ENCODE measurements at regions not wholly inside any gene's neighbourhood (a gene's known extent, or its start where the extent isn't known, plus 50 kb on each side); places are given as distances from the start of the nearest gene placed in this dataset.

GRCh38 chr3:6437631-6438030, 423.3 kb upstream of the GRM7 start:
- DNase-seq (ENCODE audit: low spot score), result no peak
- H3K4me3 Mint-ChIP-seq, result no peak overlapping the region
- peaks cover 19% of the 10 kb centered on the region for H3K9me3 Mint-ChIP-seq
- no peaks in the 10 kb centered on the region for H3K4me1 Mint-ChIP-seq (ENCODE audit: low read depth)
- intact Hi-C loops (cut with micrococcal nuclease), result no loop called here
- no peaks in the 10 kb centered on the region for H3K36me3 Mint-ChIP-seq (ENCODE audit: low read depth)
- no peaks in the 10 kb centered on the region for H3K27me3 Mint-ChIP-seq (ENCODE audit: insufficient read depth)
- H3K27ac Mint-ChIP-seq, result no peak overlapping the region

- Mint-ChIP-seq H3K4me3 (no peak overlapping the region), H3K27ac (no peak overlapping the region), H3K27me3 (ENCODE audit: insufficient read depth) (no peaks in the 10 kb centered on the region), H3K4me1 (ENCODE audit: low read depth) (no peaks in the 10 kb centered on the region), H3K9me3 (peaks cover 15% of the 10 kb centered on the region), H3K36me3 (ENCODE audit: low read depth) (no peaks in the 10 kb centered on the region)
- intact Hi-C loops (cut with micrococcal nuclease), result no loop called here
- DNase-seq (ENCODE audit: low spot score), result no peak
Measured at GRCh38 chr3:6438031-6438430, 422.9 kb upstream of the GRM7 start.

- Mint-ChIP-seq H3K4me3 (no peak overlapping the region), H3K4me1 (ENCODE audit: low read depth) (no peaks in the 10 kb centered on the region), H3K9me3 (peaks cover 6% of the 10 kb centered on the region), H3K36me3 (ENCODE audit: low read depth) (no peaks in the 10 kb centered on the region), H3K27ac (no peak overlapping the region), H3K27me3 (ENCODE audit: insufficient read depth) (no peaks in the 10 kb centered on the region)
- intact Hi-C loops (cut with micrococcal nuclease), result no loop called here
- no peak for DNase-seq (ENCODE audit: low spot score)
Measured at GRCh38 chr3:6439226-6439625, 421.7 kb upstream of the GRM7 start.

GRCh38 chr3:6439824-6440223, 421.1 kb upstream of the GRM7 start:
- no peaks in the 10 kb centered on the region for H3K27me3 Mint-ChIP-seq (ENCODE audit: insufficient read depth)
- intact Hi-C loops (cut with micrococcal nuclease), result no loop called here
- peaks cover 6% of the 10 kb centered on the region for H3K9me3 Mint-ChIP-seq
- H3K27ac Mint-ChIP-seq, result no peak overlapping the region
- H3K36me3 Mint-ChIP-seq (ENCODE audit: low read depth), result no peaks in the 10 kb centered on the region
- H3K4me3 Mint-ChIP-seq, result no peak overlapping the region
- no peaks in the 10 kb centered on the region for H3K4me1 Mint-ChIP-seq (ENCODE audit: low read depth)
- DNase-seq (ENCODE audit: low spot score), result no peak

GRCh38 chr3:6444888-6445658, 415.8 kb upstream of the GRM7 start:
- Mint-ChIP-seq H3K27me3 (ENCODE audit: insufficient read depth) (no peaks in the 10 kb centered on the region), H3K36me3 (ENCODE audit: low read depth) (no peaks in the 10 kb centered on the region), H3K4me1 (ENCODE audit: low read depth) (no peaks in the 10 kb centered on the region), H3K4me3 (no peak overlapping the region), H3K9me3 (peaks cover 4% of the 10 kb centered on the region), H3K27ac (no peak overlapping the region)
- no peak for DNase-seq (ENCODE audit: low spot score)
- intact Hi-C loops (cut with micrococcal nuclease), result no loop called here

- H3K9me3 Mint-ChIP-seq, result peaks cover 8% of the 10 kb centered on the region
- intact Hi-C loops (cut with micrococcal nuclease), result no loop called here
- no peaks in the 10 kb centered on the region for H3K4me1 Mint-ChIP-seq (ENCODE audit: low read depth)
- no peak overlapping the region for H3K4me3 Mint-ChIP-seq
- H3K27me3 Mint-ChIP-seq (ENCODE audit: insufficient read depth), result no peaks in the 10 kb centered on the region
- no peaks in the 10 kb centered on the region for H3K36me3 Mint-ChIP-seq (ENCODE audit: low read depth)
- H3K27ac Mint-ChIP-seq, result no peak overlapping the region
- no peak for DNase-seq (ENCODE audit: low spot score)
Measured at GRCh38 chr3:6447166-6447801, 413.6 kb upstream of the GRM7 start.

GRCh38 chr3:6448011-6448410, 412.9 kb upstream of the GRM7 start:
- H3K4me3 Mint-ChIP-seq, result no peak overlapping the region

GRCh38 chr3:6449099-6449498, 411.8 kb upstream of the GRM7 start:
- Mint-ChIP-seq H3K36me3 (ENCODE audit: low read depth) (no peaks in the 10 kb centered on the region), H3K4me1 (ENCODE audit: low read depth) (no peaks in the 10 kb centered on the region), H3K27ac (no peak overlapping the region), H3K4me3 (no peak overlapping the region), H3K9me3 (peaks cover 8% of the 10 kb centered on the region), H3K27me3 (ENCODE audit: insufficient read depth) (no peaks in the 10 kb centered on the region)
- DNase-seq (ENCODE audit: low spot score), result no peak
- intact Hi-C loops (cut with micrococcal nuclease), result no loop called here

More at GRCh38 chr3:6448011-6448410, 412.9 kb upstream of the GRM7 start:
- Mint-ChIP-seq H3K36me3 (ENCODE audit: low read depth) (no peaks in the 10 kb centered on the region), H3K4me1 (ENCODE audit: low read depth) (no peaks in the 10 kb centered on the region), H3K9me3 (peaks cover 8% of the 10 kb centered on the region), H3K27ac (no peak overlapping the region), H3K27me3 (ENCODE audit: insufficient read depth) (no peaks in the 10 kb centered on the region)
- no peak for DNase-seq (ENCODE audit: low spot score)
- intact Hi-C loops (cut with micrococcal nuclease), result no loop called here

- Mint-ChIP-seq H3K9me3 (peaks cover 4% of the 10 kb centered on the region), H3K4me1 (ENCODE audit: low read depth) (no peaks in the 10 kb centered on the region), H3K36me3 (ENCODE audit: low read depth) (no peaks in the 10 kb centered on the region), H3K27ac (no peak overlapping the region), H3K27me3 (ENCODE audit: insufficient read depth) (no peaks in the 10 kb centered on the region), H3K4me3 (no peak overlapping the region)
- DNase-seq (ENCODE audit: low spot score), result no peak
- intact Hi-C loops (cut with micrococcal nuclease), result no loop called here
Measured at GRCh38 chr3:6452974-6453373, 407.9 kb upstream of the GRM7 start.

GRCh38 chr3:6455031-6455430, 405.9 kb upstream of the GRM7 start:
- intact Hi-C loops (cut with micrococcal nuclease), result no loop called here
- Mint-ChIP-seq H3K9me3 (peaks cover 4% of the 10 kb centered on the region), H3K27ac (no peak overlapping the region), H3K36me3 (ENCODE audit: low read depth) (no peaks in the 10 kb centered on the region), H3K4me3 (no peak overlapping the region), H3K27me3 (ENCODE audit: insufficient read depth) (no peaks in the 10 kb centered on the region), H3K4me1 (ENCODE audit: low read depth) (no peaks in the 10 kb centered on the region)
- DNase-seq (ENCODE audit: low spot score), result no peak

GRCh38 chr3:6467186-6467585, 393.7 kb upstream of the GRM7 start:
- Mint-ChIP-seq H3K27me3 (ENCODE audit: insufficient read depth) (no peaks in the 10 kb centered on the region), H3K9me3 (peaks cover 8% of the 10 kb centered on the region), H3K27ac (no peak overlapping the region), H3K36me3 (ENCODE audit: low read depth) (no peaks in the 10 kb centered on the region), H3K4me3 (no peak overlapping the region), H3K4me1 (ENCODE audit: low read depth) (no peaks in the 10 kb centered on the region)
- intact Hi-C loops (cut with micrococcal nuclease), result no loop called here
- DNase-seq (ENCODE audit: low spot score), result no peak

GRCh38 chr3:6468589-6468988, 392.3 kb upstream of the GRM7 start:
- Mint-ChIP-seq H3K4me1 (ENCODE audit: low read depth) (no peaks in the 10 kb centered on the region), H3K9me3 (peaks cover 5% of the 10 kb centered on the region), H3K27me3 (ENCODE audit: insufficient read depth) (no peaks in the 10 kb centered on the region), H3K27ac (no peak overlapping the region), H3K4me3 (no peak overlapping the region), H3K36me3 (ENCODE audit: low read depth) (no peaks in the 10 kb centered on the region)
- intact Hi-C loops (cut with micrococcal nuclease), result no loop called here
- no peak for DNase-seq (ENCODE audit: low spot score)

- Mint-ChIP-seq H3K36me3 (ENCODE audit: low read depth) (no peaks in the 10 kb centered on the region), H3K9me3 (peaks cover 5% of the 10 kb centered on the region), H3K27me3 (ENCODE audit: insufficient read depth) (no peaks in the 10 kb centered on the region), H3K27ac (no peak overlapping the region), H3K4me3 (no peak overlapping the region), H3K4me1 (ENCODE audit: low read depth) (no peaks in the 10 kb centered on the region)
- no peak for DNase-seq (ENCODE audit: low spot score)
- intact Hi-C loops (cut with micrococcal nuclease), result no loop called here
Measured at GRCh38 chr3:6471744-6472143, 389.2 kb upstream of the GRM7 start.

Measured in activated T-helper 1 cell treated with anti-CD3 and anti-CD28 coated beads, Interleukin-12 subunit alpha, Interleukin-12 subunit beta, Interleukin-2, Interleukin-4 antibody, amounts not matched to agents 30 ng/mL and 10 ng/mL and 1 ng/mL, durations not matched to agents 14 hours and 24 hours and 36 hours (primary cell).